B cell (primary cell): ENCODE measurements at regions not wholly inside any gene's neighbourhood (a gene's known extent, or its start where the extent isn't known, plus 50 kb on each side); places are given as distances from the start of the nearest gene placed in this dataset.

Source experiments
- ATAC-seq: fragments of 200-7000 bp; cut with Tn5 transposase; one replicate; pipeline ENCODE4 v1.10.0; 2021; ENCODE audit warnings: low read depth, mild to moderate bottlenecking, moderate number of reproducible peaks, moderate library complexity
- CTCF ChIA-PET: fragments of 350-600 bp; sonication (Branson Sonifier 250); formaldehyde crosslinking; loops from one replicate; lab custom pipeline; 2021; ENCODE audit warnings: antibody characterized with exemption, inconsistent platforms; lab: Charles Lee
- POLR2A ChIA-PET: fragments of 350-600 bp; sonication (Branson Sonifier 250); formaldehyde crosslinking; loops from one replicate; lab custom pipeline; 2021; ENCODE audit warnings: antibody characterized with exemption; lab: Charles Lee
- DNase-seq: peaks from one replicate; pipeline ENCODE4 v3.0.0; 2013
- H2AFZ ChIP-seq: 2 replicates; pipeline ENCODE4 v1.6.1; 2012; ENCODE audit warnings: mild to moderate bottlenecking, low read depth, low read length; ENCODE audit not compliant: insufficient read depth, poor library complexity, severe bottlenecking
- H3K27ac ChIP-seq, 2 donors: 1 replicate in 1 of 2; 2 replicates in 1 of 2; pipeline ENCODE4 v1.5.1; 2012 to 2013; ENCODE audit warnings: low read length in 2 of 2, mild to moderate bottlenecking in 2 of 2, moderate library complexity in 1 of 2
- H3K27me3 ChIP-seq, 4 experiments: fragments of 200-600 bp in 1 of 4; sonication (generic) in 1 of 4; replicated peaks in 1 of 4; 1 replicate in 2 of 4; 2 replicates in 2 of 4; pipeline versions ENCODE4 v1.6.1 to v1.7.0; 2013 to 2016; ENCODE audit warnings: low read length in 3 of 4, mild to moderate bottlenecking in 2 of 4, mixed read lengths in 1 of 4, moderate library complexity in 1 of 4; ENCODE audit not compliant: insufficient read depth in 4 of 4, control insufficient read depth in 3 of 4; ENCODE audit errors: control extremely low read depth in 1 of 4
- H3K36me3 ChIP-seq, 2 experiments: replicated peaks in 1 of 2; 1 replicate in 1 of 2; 2 replicates in 1 of 2; pipeline versions ENCODE4 v1.6.1 to v1.7.1; 2013; ENCODE audit warnings: low read length in 1 of 2; ENCODE audit not compliant: insufficient read depth in 2 of 2, control insufficient read depth in 1 of 2; ENCODE audit errors: control extremely low read depth in 1 of 2, extremely low read depth in 1 of 2
- H3K4me1 ChIP-seq, 2 donors: fragments of 200-600 bp in 1 of 2; sonication (generic) in 1 of 2; 1 replicate in 1 of 2; 2 replicates in 1 of 2; pipeline versions ENCODE4 v1.5.1 to v1.6.1; 2013 to 2017; ENCODE audit warnings: low read length in 2 of 2; ENCODE audit not compliant: control insufficient read depth in 2 of 2, insufficient read depth in 2 of 2
- H3K4me2 ChIP-seq: replicated peaks from 2 replicates; pipeline ENCODE3; 2012; ENCODE audit warnings: mild to moderate bottlenecking, low read depth, low read length; ENCODE audit not compliant: poor library complexity, severe bottlenecking
- H3K4me3 ChIP-seq, 5 experiments: fragments of 200-600 bp in 1 of 5; sonication (generic) in 1 of 5; 1 replicate in 3 of 5; 2 replicates in 2 of 5; pipeline versions ENCODE4 v1.5.1 to v1.7.0; 2011 to 2016; ENCODE audit warnings: low read length in 4 of 5, mild to moderate bottlenecking in 4 of 5, low read depth in 2 of 5, control low read depth in 1 of 5, moderate library complexity in 1 of 5; ENCODE audit not compliant: insufficient read depth in 1 of 5; ENCODE audit errors: control extremely low read depth in 1 of 5, extremely low read depth in 1 of 5
- H3K79me2 ChIP-seq: fragments of 200-600 bp; sonication (generic); one replicate; pipeline ENCODE4 v1.6.0; 2016; ENCODE audit warnings: low read length; ENCODE audit not compliant: control insufficient read depth, insufficient read depth
- H3K9ac ChIP-seq: fragments of 200-600 bp; sonication (generic); 2 replicates; pipeline ENCODE4 v1.6.1; 2017; ENCODE audit warnings: mild to moderate bottlenecking, low read length, moderate library complexity
- H3K9me3 ChIP-seq, 3 donors: one replicate each; pipeline versions ENCODE4 v1.6.1 to v1.7.1; 2013; ENCODE audit warnings: low read length in 2 of 3; ENCODE audit not compliant: control insufficient read depth in 2 of 3, insufficient read depth in 1 of 3; ENCODE audit errors: control extremely low read depth in 1 of 3
- H4K20me1 ChIP-seq: 2 replicates; pipeline ENCODE4 v1.6.0; 2012; ENCODE audit warnings: mild to moderate bottlenecking, low read length; ENCODE audit not compliant: insufficient read depth, control insufficient read depth, poor library complexity, severe bottlenecking
- H3K27ac Mint-ChIP-seq: one replicate; pipeline ENCODE4 v1.8.0; 2021; ENCODE audit warnings: mixed read lengths
- H3K27me3 Mint-ChIP-seq: one replicate; pipeline ENCODE4 v1.8.0; 2021; ENCODE audit warnings: mixed read lengths
- H3K4me1 Mint-ChIP-seq: one replicate; pipeline ENCODE4 v1.8.0; 2021; ENCODE audit warnings: mixed read lengths
- H3K4me3 Mint-ChIP-seq: one replicate; pipeline ENCODE4 v1.8.0; 2021; ENCODE audit warnings: mixed read lengths
- H3K9me3 Mint-ChIP-seq: one replicate; pipeline ENCODE4 v1.8.0; 2022; ENCODE audit warnings: mixed read lengths; ENCODE audit not compliant: insufficient read depth
- CTCF ChIP-seq: fragments of 200-600 bp; IDR thresholded peaks from one replicate; pipeline ENCODE4 v1.8.0; 2022; ENCODE audit warnings: antibody characterized with exemption, mild to moderate bottlenecking
- EZH2 ChIP-seq: IDR thresholded peaks from 2 replicates; pipeline ENCODE4 v1.6.1; 2012; ENCODE audit warnings: borderline replicate concordance, low read depth, mild to moderate bottlenecking, moderate library complexity, low read length; ENCODE audit not compliant: insufficient read depth, poor library complexity, severe bottlenecking
- WGBS: methylation state at CpG from one replicate; pipeline ENCODE4 v1.1.5; 2013; ENCODE audit warnings: missing lambda C conversion rate; ENCODE audit not compliant: insufficient coverage; 5-methylcytosine and 5-hydroxymethylcytosine counted together
- intact Hi-C: fragments of 100-400 bp; cut with micrococcal nuclease; formaldehyde crosslinking; loops from one replicate; pipeline ENCODE4 v1.10.0; 2022

- Histone ChIP-seq H3K4me1 (no peaks in the 10 kb centered on the region), H4K20me1 (no peaks in the 10 kb centered on the region), H2AFZ (no peak overlapping the region), H3K9me3 (peaks cover 0 to 4% (median 0%) of the 10 kb centered on the region in 3 donors), H3K4me3 (no peak overlapping the region), H3K9ac (no peak overlapping the region), H3K27ac (no peak overlapping the region), H3K4me2 (no peak overlapping the region), H3K36me3 (no peaks in the 10 kb centered on the region), H3K27me3 (no peaks in the 10 kb centered on the region), H3K79me2 (no peaks in the 10 kb centered on the region)
- WGBS: 85% methylated on average over 9 of the region's 9 CpGs
- Mint-ChIP-seq H3K4me1 (no peaks in the 10 kb centered on the region), H3K9me3 (peaks cover 3% of the 10 kb centered on the region), H3K27ac (no peak overlapping the region), H3K4me3 (no peak overlapping the region), H3K27me3 (no peaks in the 10 kb centered on the region)
- ATAC-seq: no peak
- DNase-seq: no peak
- CTCF ChIA-PET: no interaction called here
- TF ChIP-seq EZH2 (no peak), CTCF (no peak)
- POLR2A ChIA-PET: no interaction called here
- intact Hi-C loops: no loop called here
Measured at GRCh38 chr1:87796471-87796901, 467.8 kb downstream of the LMO4 start.

GRCh38 chr1:87799451-87799850 lies 470.8 kb downstream of the LMO4 start:
- ChIA-PET CTCF (no interaction called here), POLR2A (no interaction called here)
- H3K79me2 ChIP-seq: no peaks in the 10 kb centered on the region
- 98% methylated on average over 6 of the region's 7 CpGs for WGBS
- H2AFZ ChIP-seq: no peak overlapping the region
- Mint-ChIP-seq H3K27ac (no peak overlapping the region), H3K4me3 (no peak overlapping the region), H3K27me3 (no peaks in the 10 kb centered on the region), H3K9me3 (peaks cover 3% of the 10 kb centered on the region), H3K4me1 (no peaks in the 10 kb centered on the region)
- H4K20me1 ChIP-seq: no peaks in the 10 kb centered on the region
- no peaks in the 10 kb centered on the region for H3K36me3 ChIP-seq
- TF ChIP-seq CTCF (no peak), EZH2 (no peak)
- intact Hi-C loops: no loop called here
- no peak overlapping the region for H3K9ac ChIP-seq
- H3K27ac ChIP-seq: no peak overlapping the region
- DNase-seq: no peak
- no peaks in the 10 kb centered on the region for H3K4me1 ChIP-seq
- no peak for ATAC-seq
- H3K4me3 ChIP-seq: no peak overlapping the region
- H3K4me2 ChIP-seq: no peak overlapping the region
- peaks cover 0 to 4% (median 0%) of the 10 kb centered on the region in 3 donors for H3K9me3 ChIP-seq
- H3K27me3 ChIP-seq: no peaks in the 10 kb centered on the region
